GM19397 (cell line): ENCODE measurements at regions not wholly inside any gene's neighbourhood (a gene's known extent, or its start where the extent isn't known, plus 50 kb on each side); places are given as distances from the start of the nearest gene placed in this dataset.

Experiments used
- ATAC-seq: cut with Tn5 transposase; IDR thresholded peaks from one replicate; pipeline ENCODE4 v1.9.1; 2021; ENCODE audit warnings: mild to moderate bottlenecking, moderate library complexity; ENCODE audit not compliant: unreplicated experiment

GRCh38 chr17:70774339-70775117 is 605.2 kb downstream of the KCNJ2 start:
- no peak for ATAC-seq

DNA sequence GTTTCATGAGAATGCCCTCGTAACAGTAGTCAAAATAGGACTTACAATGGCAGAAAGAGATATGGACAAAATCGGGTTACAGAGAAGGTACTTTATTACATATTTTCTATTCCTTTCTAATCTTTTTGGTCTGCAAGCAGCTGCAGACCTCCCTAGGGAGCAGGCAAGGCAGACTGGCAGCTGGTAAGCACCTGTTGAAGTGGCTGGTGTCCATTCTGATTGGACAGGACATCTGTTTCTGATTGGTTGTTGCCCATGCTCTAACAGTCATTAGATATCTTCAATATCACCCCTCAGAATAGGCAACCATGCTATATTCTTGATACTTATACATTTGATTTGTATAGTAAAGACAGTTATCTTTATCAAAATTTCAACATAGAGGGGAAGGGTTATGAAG is 606.3 kb downstream of the KCNJ2 start:
- ATAC-seq, result peak; percentile 74

- ATAC-seq, result no peak
These were observed 607.1 kb downstream of the KCNJ2 start for GRCh38 chr17:70776441-70776840.

GRCh38 chr17:70780031-70780430 is 610.7 kb downstream of the KCNJ2 start:
- no peak for ATAC-seq

- no peak for ATAC-seq
These were observed 616.7 kb downstream of the KCNJ2 start for GRCh38 chr17:70786081-70786480.

DNA sequence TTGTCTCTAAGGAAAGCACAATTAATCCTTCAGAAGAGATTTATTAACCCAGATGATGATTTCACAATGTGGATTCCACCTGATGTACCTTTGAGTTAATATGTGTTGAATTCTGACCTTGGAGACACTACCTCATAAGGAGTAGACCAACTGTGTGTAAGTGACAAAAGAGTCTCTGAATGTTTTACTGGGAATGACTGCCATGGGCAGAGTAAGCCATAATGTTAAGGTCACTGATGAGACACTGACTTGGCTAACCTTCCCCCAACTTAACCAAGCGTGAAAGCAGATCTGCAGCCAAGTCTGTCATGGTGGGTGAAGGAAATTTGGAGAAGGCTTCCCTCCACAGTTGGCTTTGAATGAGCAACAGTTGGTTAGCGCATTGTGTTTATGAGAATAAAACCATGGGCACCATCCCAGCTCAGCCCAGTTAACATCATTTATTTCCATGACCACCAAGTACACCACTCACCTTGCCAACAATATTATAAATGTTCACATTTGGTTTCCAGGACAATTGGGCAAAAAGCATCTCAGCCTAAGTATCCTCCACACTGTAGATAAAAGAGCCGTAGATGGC is 618.5 kb downstream of the KCNJ2 start:
- ATAC-seq, result no peak

- ATAC-seq, result no peak
These were observed 622.6 kb downstream of the KCNJ2 start for GRCh38 chr17:70791748-70792443.

DNA sequence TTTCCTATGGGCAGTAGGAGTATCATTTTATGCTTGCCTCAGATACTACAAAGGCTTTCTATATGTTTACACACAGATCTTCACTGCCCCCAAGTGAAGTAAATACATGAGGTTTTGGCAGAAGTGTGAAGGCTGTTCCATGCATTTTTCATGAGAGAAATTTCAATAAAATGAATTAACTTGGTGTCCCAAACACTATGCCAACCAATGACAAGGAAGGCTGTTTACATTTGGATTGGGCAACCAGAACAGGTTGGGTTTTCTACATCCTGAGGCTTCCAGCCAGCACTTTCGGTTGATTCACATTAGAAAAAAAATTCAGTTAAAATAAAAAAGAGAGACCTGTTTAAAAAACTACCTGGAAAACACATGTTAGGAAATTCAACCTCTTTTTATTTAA is 625.4 kb downstream of the KCNJ2 start:
- no peak for ATAC-seq

GRCh38 chr17:70795620-70796019 is 626.3 kb downstream of the KCNJ2 start:
- ATAC-seq, result no peak

- ATAC-seq, result no peak
These were observed 627.4 kb downstream of the KCNJ2 start for GRCh38 chr17:70796757-70797156.

GRCh38 chr17:70797166-70797565 is 627.8 kb downstream of the KCNJ2 start:
- no peak for ATAC-seq

DNA sequence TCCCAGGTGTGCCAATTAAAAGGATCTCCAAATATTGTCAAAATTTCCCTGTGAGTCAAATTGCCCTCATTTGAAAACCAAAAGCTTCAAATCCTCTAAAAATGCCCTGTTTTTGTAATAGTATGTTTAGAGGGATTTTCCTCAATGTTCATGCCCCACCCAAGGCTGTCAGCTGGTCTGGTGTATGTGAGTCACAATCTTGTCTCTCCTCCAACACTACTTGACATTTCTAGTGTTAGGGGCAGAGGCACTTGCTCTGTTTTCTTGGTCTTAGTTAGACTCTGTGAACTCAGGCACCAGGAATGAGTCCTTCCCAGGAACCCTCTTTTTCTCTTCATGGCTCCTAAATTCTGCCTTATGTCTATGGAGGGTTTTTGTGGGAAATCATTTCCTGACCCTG is 634.8 kb downstream of the KCNJ2 start:
- no peak for ATAC-seq

DNA sequence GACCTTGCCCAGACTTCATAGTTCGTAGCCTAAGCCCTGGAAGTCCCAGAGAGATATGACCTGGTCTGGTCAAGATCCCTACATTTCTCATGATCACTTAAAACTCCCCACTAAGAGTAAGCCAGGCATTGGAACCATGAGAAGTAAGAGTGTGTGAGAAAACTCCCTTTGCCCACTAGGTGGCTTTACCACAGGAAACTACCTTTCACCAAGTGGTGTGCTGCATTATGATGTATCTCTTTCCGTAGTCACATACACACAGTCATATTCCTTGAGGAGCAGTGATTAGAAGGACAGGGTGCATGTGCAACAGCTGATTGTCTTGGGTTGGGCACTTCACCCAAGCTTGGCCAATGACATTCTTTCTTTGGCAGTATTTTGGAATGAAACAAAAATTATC is 639.3 kb downstream of the KCNJ2 start:
- no peak for ATAC-seq

DNA sequence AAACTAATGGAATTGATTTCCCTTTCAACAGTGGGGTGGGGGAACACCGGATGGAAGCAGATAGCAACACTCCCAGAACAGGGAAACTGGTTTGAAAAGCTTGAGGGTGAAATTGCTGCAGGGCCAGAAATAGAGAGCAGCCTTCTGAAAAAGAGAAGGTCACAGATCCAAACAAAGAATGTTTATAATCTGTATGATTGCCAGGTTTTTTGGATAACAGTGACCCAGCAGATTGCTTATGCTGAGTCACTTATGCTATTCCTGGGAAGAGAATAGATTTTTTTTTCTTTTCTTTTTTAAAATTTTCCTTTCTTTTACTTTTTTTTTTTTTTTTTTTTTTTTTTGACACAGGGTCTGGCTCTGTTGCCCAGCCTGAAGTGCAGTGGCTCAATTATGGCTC is 641.3 kb downstream of the KCNJ2 start:
- ATAC-seq, result no peak

GRCh38 chr17:70813355-70813930 is 644.1 kb downstream of the KCNJ2 start:
- no peak for ATAC-seq

DNA sequence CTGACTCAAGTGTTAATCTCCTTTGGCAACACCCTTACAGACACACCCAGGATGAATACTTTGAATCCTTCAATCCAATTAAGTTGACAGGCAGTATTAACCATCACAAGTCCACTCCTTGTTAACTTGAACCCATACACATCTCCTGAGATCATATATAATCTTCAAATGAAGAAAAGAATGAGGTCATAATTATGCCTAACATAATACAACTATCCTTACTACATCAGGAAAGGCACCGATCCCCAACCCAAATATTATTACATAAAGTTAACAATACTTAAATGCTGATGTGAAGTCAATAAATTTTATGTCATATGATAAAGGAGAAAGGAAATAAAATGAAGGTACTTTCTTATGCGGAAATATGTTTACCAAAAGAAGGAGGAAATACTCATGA is 649.9 kb downstream of the KCNJ2 start:
- no peak for ATAC-seq

- ATAC-seq, result no peak
These were observed 650.9 kb downstream of the KCNJ2 start for GRCh38 chr17:70820276-70820675.

- ATAC-seq, result no peak
These were observed 656.2 kb downstream of the KCNJ2 start for GRCh38 chr17:70825321-70826125.

- ATAC-seq, result no peak
These were observed 660.5 kb downstream of the KCNJ2 start for GRCh38 chr17:70829876-70830275.

DNA sequence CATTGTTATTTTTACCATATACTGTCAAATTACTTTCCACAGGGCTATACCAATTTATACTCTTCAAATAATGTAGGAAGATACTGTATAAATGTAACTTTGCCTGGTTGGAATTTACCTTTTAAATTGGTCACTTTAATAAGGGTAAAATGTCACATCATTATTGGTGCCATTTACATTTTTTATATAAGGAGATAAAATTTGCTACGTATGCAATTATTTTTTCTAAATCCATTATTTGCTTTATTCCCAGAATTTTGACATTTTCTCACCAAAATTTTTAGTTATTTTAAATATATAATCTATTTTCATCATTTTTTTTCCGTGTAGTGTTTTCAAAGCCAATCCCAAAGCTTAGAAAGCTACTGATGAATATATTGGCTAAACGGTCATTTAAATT is 664.7 kb downstream of the KCNJ2 start:
- no peak for ATAC-seq

DNA sequence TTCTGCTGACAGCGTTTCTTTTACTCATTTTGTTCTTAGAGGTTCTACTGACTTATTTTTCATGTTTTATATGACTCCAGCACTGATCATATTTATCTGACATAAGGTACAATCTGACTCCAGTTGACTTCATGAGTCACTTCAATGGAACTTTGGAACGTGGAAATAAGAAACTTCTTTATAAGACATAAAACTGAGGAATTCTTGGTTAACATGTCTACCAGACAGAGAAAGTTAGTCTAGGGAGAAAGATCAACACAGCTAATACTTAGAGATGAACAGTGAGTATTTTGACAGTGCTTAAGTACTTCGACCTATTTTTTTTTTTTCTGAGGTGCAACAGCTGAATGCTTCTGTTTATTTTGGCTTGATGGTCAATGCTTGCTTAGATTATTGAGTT is 679.5 kb downstream of the KCNJ2 start:
- ATAC-seq, result no peak
